ENCODE measurements at regions not wholly inside any gene's neighbourhood (a gene's known extent, or its start where the extent isn't known, plus 50 kb on each side); places are given as distances from the start of the nearest gene placed in this dataset.
"Not testable (repeated sequence)": the region's sequence is repeated elsewhere in the genome, so short reads cannot be mapped to it uniquely, and the experiment has no call there.

DNA sequence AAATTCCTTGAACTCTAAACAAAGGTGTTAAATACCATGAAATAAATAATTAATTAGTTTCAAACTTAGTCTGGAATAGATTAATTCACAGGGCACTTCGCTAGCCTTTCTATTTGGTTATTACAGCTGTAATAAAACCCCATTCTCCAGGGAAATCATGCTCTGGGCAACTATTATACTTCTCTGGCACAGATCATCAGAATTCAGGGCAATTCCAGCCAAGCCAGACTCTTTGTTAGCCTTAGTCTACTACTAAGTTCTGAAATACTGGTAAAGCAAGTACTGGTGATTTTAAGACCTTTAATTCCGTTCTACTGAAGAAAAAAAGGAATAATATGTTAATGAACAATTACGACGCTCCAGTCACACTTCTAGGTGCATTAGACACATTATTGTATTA lies 123.4 kb upstream of the PDE1A start:
- no peak for DNase-seq

DNA sequence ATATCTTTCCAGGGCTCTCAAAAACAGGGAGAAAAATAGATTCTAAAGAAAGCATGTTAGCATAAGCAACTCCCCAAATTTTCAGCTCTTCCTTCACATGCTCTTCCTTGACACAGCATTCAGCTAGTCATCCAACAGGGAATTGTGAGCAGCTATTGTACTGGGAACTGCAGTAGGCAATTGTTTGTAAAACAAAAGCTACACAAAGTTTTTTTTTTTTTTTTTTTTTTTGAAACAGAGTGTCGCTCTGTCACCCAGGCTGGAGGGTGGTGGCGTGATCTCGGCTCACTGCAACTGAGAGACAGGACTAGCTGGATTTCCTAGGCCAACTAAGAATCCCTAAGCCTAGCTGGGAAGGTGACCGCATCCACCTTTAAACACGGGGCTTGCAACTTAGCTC lies 125.4 kb upstream of the PDE1A start:
- not testable (repeated sequence) for DNase-seq

DNA sequence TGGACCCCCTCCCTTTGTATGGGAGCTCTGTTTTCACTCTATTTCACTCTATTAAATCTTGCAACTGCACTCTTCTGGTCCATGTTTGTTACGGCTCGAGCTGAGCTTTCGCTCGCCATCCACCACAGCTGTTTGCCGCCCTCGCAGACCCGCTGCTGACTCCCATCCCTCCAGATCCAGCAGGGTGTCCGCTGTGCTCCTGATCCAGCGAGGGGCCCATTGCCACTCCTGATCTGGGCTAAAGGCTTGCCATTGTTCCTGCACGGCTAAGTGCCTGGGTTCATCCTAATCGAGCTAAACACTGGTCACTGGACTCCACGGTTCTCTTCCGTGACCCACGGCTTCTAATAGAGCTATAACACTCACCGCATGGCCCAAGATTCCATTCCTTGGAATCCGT lies 125.9 kb upstream of the PDE1A start:
- not testable (repeated sequence) for DNase-seq

DNA sequence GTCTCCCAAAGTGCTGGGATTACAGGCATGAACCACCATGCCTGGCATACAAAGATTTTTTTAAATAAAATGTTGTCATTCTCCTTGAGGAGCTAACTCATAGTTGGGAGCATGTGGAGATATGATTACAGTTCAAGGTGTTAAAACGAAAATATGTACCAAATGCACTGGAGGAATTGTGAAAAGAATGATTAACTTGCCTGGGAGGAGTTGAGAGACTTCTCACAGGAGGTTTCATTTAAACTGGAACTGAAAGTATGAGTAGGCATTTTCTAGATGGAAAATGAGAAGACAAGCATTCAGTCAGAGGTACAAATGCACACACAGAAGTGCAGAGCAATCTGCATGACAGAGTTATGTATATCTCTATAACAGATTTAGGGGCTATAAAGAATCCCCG lies 126.6 kb upstream of the PDE1A start:
- DNase-seq = no peak

DNA sequence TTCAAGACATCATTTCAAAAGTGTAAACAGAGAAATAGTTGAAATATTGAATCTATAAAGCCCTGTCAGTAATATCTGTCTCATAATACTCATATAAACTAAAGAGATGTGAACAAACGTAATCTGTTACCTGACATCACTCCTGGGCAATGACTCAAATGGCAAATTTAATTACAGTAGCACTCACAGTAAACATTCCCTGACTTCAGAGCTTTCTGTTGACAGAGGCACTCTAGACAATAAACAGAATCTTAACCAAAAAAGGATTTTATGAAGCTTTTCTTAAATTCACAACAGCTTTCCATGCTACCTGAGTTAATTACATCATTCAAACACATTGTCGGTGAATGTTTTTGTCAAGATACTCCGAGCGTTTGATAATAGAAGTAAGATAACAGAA lies 128.1 kb upstream of the PDE1A start:
- no peak for DNase-seq

DNA sequence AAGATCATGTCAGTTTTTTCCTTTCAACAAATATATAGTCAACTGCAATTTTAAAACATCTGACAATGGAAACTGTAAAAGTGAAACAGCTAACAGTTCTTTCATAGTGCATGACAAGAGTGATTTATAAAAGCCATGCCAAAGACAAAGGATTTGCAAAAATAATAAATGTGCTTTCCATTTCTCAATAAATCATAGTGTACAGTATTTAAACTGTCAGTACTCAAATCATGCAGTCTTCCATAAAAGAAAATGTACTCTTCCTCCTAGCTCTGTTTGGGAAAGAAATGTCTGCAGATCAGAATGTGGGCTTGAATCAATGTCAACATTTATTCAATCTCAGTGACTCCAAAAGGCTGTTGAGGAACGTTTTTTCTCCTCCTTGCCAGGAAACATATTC lies 131.7 kb upstream of the PDE1A start:
- DNase-seq = no peak

DNA sequence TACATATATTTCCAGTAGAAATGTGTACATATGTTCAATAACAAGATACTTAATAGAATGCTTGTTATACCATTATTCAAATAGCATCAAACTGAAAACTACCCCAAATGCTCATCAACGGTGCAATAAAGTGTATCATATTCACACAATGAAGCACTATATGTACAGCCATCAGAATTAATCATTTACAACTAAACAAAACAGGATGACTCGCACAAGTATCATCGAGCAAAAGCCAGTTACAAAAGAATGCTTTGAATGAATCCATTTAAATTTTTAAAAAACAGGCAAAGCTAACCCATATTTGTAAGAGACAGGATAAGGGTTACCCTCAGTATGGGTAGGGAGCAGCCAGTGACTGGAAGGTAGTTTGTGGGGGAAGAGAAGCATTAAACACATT lies 132.8 kb upstream of the PDE1A start:
- no peak for DNase-seq

DNA sequence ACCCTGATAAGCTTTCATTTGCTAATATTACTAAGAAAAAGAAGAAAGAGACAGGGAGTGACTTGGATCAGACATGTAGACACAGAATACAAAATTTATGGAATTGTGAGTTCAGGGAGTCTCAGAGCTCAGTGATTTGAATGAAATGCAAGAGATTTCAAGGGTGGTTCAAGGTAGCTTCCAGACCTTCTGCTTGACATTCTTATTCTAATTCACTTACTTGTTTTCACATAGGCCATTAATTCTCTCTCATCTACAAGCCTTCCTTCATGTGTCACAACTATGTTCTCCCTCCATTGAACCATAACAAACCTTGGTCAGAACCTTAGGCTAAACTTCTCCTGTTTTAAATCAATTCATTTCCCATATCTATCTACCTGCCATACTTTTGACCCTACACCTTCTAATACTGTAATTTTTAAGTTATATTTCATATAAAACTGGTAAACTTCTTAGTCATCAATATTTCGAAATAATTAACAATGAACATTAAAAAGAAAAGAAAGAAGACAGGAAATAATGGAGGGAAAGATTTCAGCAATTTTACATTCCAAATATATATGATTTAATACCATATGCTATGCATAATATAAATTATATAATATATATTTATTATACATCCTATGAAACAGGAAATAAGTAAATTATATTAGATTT lies 139.2 kb upstream of the PDE1A start:
- no peak for DNase-seq

DNA sequence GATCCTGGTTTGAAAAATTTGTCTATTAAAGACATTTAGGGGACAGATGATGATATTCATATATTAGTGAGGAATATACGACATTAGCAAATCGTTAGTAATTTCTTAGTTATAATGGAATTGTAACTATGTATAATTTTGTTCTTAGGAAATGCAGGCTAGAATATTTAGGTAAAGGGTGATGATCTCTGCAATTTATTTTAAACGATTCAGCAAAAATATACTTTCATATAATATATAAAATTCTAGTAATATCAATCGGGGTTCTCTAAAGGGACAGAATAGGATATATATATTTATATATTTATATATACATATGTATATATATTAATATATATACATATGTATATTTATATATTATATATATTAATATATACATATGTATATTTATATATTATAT lies 142.5 kb upstream of the DNAJC10 start:
- no peak for DNase-seq

DNA sequence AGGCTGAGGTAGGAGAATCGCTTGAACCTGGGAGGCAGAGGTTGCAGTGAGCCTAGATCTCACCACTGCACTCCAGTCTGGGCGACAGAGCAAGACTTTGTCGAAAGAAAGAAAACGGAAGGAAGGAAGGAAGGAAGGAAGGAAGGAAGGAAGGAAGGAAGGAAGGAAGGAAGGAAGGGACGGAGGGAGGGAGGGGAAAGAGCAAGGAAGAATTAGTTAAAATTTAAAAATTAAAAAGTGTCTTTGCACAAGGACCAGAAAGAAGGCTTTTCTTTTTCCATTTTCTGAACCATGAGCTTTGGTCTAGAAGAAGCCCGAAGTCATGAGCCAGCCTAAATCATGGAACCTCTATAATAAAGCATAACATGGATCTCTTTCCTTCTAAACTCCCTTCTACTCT lies 138.2 kb upstream of the DNAJC10 start:
- DNase-seq = no peak

DNA sequence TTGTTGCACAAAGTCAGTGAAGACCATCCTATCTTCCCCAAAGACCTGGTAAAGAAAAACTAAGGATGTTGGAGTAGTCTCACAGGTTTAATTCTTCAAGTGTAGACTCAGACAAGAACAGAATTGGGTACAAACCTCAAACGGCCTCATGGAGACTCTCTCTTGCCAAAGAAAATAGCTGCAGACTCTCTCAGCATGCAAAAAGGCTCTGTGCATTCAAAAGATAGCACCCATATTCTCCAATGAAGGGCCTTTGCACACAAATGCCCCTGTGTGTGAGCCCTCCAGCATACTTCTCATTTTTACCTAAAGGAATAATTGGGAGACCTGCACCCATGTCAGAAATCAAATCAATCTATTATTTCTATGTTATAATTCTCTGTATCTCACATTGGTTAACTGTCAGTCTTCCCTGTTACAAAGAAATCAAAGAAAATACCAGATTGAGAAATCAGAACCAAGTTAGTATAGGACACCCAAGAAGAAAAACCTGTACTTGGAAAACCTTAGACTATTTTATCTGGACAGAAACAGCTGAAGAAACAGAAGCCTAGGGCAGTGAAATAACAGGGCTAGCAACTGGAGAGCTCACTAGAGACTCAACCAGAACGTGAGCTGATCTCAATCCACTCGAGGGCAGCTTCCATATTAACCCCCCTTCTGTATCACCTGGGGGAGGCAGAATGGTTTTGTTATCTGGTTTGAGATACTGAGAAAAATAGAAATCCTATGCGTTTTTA lies 134.7 kb upstream of the DNAJC10 start:
- no peak for DNase-seq

DNA sequence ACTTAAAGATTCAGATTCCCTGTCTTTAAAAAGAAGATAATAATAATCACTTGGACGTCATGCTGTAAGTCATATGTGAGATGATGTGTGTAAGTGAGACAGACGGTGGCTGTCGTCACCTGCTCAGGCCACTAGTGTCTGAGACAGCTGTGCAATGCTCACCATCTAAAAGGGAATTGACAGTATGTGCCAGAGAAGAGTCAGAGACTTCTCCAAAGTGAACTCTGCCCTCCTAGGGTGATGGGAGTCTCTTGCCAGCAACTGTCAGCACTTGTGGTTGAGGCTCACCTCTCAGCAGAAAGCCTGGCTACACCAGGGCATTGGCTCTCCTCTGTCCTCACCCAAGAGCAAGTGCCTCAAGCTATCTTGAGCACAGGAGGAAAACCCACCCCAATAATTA lies 131.6 kb upstream of the DNAJC10 start:
- DNase-seq = no peak

DNA sequence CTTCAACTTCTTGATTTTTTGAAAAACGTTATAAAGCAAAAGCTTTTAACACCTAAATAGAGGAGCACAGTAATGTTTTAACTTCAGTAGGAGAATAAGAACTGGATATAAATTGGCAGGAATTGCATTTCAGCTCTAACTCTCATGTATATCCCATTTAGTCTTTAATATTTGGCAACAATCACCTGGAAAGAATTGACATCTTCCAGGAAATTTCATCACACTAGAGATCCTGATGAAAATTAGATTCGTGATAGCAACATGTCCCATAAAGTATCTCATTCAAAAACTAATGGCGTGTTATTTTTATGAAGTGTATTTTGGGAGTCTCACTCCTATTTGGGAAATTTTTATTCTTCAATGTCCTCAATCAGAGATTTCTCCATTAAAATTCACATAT lies 131.1 kb upstream of the DNAJC10 start:
- no peak for DNase-seq

DNA sequence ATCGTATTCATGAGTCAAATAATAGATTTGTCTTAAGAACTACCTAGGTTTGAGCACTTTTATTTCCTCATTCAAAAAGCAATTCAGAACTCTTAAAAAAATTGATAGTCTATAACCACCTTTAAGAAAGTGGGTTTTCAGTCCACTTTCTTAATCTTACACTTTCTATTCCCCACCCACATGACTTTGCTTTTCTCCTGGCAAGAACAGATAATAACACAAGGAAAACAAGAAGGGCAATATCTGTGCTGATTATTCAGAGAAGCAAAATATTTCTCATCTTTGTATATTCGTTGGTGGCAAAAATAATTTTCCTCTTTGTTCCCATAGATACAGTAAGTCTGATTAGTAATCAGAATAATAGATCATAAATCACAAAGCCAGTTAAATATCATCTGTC lies 130.6 kb upstream of the DNAJC10 start:
- no peak for DNase-seq

DNA sequence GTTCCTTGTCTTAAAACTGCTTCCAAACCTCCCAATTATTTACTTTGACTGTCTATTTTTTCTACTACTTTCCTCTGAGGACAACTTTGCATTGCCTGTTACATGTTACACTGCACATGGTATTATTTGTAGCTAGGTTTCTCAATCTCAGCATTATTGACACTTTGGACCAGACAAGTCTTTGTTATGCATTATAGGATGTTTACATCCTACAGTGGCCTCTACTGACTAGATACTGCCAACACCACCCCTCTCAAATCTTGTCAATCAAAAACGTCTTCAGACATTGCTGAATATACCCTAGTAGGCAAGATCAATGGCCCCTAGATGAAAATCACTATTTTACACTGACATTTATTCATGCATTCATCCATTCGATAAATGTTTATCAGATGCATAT lies 129.6 kb upstream of the DNAJC10 start:
- DNase-seq = no peak

DNA sequence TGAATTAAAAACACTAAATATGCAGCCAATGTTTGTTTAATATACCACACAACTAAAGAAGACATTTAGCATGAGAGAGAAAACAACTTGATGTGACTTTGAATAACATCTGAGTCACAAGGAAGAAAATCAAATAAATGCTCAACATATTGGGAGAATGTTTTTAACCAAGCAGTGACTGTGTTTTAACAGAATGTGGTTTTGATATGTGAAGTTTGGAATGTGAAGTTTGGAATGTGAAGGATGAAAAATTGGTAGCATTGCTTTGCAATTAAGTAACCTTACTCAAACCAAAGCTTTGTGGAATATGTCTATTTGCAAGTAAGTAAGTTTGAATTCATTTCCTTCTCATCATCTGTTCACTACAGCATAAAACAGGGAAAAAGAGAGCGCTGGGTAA lies 128.2 kb upstream of the DNAJC10 start:
- no peak for DNase-seq

DNA sequence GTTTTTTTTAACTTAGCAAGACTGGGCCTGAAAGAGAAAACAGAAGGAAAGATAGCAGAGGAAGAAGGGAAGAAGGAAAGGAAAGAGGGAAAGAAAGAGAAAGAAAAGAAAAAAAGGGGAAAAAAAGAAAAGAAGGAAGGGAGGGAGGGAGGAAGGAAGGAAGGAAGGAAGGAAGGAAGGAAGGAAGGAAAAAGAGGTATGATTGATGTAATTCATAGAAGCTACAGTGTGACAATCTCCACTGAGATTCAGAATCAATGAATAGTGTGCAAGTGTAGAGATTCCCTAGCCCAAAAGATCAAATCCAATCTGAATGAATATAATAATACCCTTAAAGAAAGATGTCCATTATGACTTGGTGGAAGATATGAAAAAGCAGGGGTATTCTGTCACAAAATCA lies 126.9 kb upstream of the DNAJC10 start:
- DNase-seq = no peak

DNA sequence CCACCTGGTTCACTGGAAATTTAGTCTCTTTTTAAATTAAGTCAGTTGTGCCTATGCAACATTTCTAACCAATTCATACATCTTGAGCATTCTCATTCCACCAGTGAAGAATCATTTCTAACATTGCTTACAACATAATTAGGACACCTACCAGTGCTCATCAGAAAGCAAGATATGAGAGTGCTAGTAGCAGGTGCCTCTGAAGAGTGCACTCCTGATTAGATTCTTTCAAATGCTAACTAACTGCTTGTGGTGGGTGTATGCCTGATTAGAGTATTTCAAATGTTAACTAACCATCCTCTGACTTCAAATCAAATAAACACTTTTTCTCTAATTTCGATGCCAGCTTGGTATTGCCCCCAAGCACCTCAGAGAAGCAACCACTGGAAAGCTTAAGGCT lies 124.3 kb upstream of the DNAJC10 start:
- DNase-seq = no peak

DNA sequence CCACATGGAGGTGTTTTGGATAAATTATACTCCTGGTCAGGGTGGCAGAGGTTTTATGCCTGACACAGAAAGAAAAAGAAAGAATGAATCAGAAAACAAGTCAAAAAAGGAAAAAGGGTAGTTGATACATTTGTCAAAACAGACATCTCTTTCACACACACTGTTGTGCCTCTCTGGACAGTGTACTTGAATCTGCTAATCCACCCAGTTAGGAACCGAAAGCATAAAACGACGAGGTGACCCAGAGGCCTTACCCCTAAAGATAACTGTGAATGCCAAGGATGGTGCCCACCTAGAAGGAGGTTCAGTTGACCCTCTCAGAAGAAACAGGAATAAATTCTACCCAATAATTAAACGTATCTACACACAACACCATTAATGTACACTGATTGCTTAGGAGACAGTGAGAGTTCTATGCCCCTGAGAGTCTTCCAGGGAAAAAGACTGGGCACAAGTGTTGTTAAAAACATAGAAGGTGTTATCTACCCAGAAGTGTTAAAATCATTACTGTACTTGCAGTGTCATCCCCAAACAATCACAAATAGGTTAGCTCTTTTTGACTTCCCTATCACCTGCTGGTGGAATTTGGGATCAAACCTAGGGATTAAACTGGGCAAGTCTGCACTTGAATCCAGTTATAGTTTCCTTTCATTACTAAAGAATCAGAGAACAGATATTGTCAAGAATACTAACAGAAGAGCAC lies 123.2 kb upstream of the DNAJC10 start:
- no peak for DNase-seq

DNA sequence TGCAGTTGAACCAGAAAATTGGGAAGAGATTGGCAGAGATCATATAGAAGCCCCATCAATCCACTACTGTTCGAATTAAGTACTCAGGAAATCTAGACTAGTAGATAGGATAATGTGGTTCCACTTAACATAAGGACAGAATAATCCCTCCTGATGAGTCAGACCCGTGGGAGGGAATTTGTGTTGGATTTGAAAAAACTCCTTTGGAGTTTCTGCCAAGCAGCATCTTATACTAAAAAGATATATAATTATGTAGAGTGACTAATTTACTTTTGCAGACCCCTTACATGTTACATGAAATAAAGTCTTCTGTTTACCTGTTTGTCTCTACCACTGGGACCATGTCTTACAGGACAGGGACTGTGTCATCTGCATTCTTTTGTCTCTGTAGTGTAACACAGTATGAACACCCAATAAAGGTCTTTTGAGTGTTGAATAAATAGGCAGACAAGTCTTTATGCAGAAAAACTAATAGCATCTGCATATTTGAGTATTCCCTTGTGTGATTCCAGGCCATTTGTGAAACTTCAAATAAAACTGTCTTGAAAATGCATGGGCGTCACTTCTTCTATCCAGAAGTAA lies 122.6 kb upstream of the DNAJC10 start:
- no peak for DNase-seq

DNA sequence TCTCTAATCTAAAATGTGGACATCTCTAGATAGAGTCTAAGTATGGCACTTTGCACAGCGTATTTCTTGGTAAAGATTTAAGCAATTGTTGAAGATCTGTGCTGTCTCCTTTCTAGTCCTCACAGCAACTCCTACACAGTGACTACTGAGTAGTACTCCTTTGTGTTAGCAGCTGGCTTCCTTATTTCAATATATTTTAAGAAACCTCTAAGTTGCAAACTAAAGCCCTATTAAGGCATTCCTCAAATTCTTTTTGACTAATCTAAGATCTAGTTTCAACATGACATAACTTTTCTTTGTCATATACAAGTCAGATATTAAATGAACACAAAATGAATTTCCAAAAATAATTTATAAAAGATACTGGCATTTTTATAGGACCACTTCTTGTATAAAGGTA lies 121.8 kb upstream of the DNAJC10 start:
- no peak for DNase-seq

DNA sequence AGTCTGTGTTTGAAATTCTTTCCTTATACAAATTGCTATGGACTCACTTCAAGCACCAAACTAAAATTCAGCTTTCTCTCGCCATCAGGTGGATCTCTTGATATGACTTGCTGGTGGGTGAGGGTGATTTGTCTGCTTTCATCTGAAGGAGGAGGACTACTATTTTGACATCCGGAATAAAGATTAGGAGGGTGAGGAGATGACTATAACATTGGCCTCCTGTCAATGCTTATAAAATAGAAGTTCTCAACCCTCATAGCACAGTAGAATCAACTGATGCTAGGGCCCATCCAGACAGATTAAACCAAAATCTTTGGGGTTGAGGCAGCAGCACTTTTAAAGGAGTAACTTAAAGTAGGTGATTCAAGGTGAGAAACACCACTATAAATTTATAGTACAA lies 120.4 kb upstream of the DNAJC10 start:
- DNase-seq = no peak

DNA sequence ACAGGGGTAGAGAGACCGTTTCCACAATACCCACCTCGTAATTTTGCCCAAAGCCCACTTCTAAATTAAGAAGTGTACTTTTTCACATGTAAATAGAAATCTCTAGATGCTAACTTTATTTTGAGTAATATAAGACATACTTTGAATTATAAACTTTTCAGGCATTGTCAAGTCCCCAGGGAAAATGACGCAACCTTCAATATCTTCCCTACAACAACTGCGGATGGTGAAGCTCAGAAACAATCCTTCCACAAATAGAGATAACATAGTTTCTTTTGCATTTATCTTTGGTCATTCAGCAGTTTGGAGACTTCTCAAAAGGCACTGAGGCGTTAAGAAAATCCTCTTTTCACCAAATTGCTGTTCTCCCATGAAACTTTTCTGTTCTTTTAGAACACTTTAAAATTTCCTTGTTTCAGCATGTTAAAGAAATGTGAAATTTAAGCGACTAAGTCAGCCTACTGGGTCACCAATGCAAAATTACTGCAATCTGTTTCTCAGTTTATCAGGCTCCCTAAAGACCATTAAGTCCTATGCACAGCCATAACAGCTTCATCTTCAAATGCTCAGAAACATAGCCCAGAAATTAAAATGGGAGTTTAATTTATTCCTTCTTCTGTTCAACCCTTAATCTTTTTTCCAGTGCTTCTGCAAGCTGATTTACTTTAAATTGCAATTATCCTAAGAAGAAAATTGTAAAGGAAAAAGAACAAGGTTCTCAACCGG lies 118.3 kb upstream of the DNAJC10 start:
- DNase-seq = no peak
